ENCODE measurements at regions not wholly inside any gene's neighbourhood (a gene's known extent, or its start where the extent isn't known, plus 50 kb on each side); places are given as distances from the start of the nearest gene placed in this dataset.

GRCh38 chr20:11626551-11626950 lies 291.1 kb upstream of the BTBD3 start:
- H3K4me1 ChIP-seq (ENCODE audit: control insufficient read depth, insufficient read depth, low read length), result no peaks in the 10 kb centered on the region
- no peaks in the 10 kb centered on the region for H3K9me3 ChIP-seq (ENCODE audit: control insufficient read depth, insufficient read depth, low read length)
- H3K27me3 ChIP-seq (ENCODE audit: control insufficient read depth, insufficient read depth, low read length), result no peaks in the 10 kb centered on the region
- H3K4me3 ChIP-seq (ENCODE audit: low read depth, low read length), result no peak overlapping the region
- no peak overlapping the region for H3K9ac ChIP-seq (ENCODE audit: low read depth, low read length)
- H3K36me3 ChIP-seq (ENCODE audit: control insufficient read depth, insufficient read depth, low read length), result no peaks in the 10 kb centered on the region

- no peak overlapping the region for H3K9ac ChIP-seq (ENCODE audit: low read depth, low read length)
- no peak overlapping the region for H3K4me3 ChIP-seq (ENCODE audit: low read depth, low read length)
- no peaks in the 10 kb centered on the region for H3K36me3 ChIP-seq (ENCODE audit: control insufficient read depth, insufficient read depth, low read length)
- no peaks in the 10 kb centered on the region for H3K9me3 ChIP-seq (ENCODE audit: control insufficient read depth, insufficient read depth, low read length)
- no peaks in the 10 kb centered on the region for H3K4me1 ChIP-seq (ENCODE audit: control insufficient read depth, insufficient read depth, low read length)
- no peaks in the 10 kb centered on the region for H3K27me3 ChIP-seq (ENCODE audit: control insufficient read depth, insufficient read depth, low read length)
Measured at GRCh38 chr20:11642866-11643265, 274.8 kb upstream of the BTBD3 start.

- Histone ChIP-seq H3K36me3 (ENCODE audit: control insufficient read depth, insufficient read depth, low read length) (no peaks in the 10 kb centered on the region), H3K4me1 (ENCODE audit: control insufficient read depth, insufficient read depth, low read length) (no peaks in the 10 kb centered on the region), H3K4me3 (ENCODE audit: low read depth, low read length) (no peak overlapping the region), H3K27me3 (ENCODE audit: control insufficient read depth, insufficient read depth, low read length) (no peaks in the 10 kb centered on the region), H3K9me3 (ENCODE audit: control insufficient read depth, insufficient read depth, low read length) (no peaks in the 10 kb centered on the region), H3K9ac (ENCODE audit: low read depth, low read length) (no peak overlapping the region)
Measured at GRCh38 chr20:11646359-11646758, 271.3 kb upstream of the BTBD3 start.

- Histone ChIP-seq H3K36me3 (ENCODE audit: control insufficient read depth, insufficient read depth, low read length) (no peaks in the 10 kb centered on the region), H3K9me3 (ENCODE audit: control insufficient read depth, insufficient read depth, low read length) (no peaks in the 10 kb centered on the region), H3K9ac (ENCODE audit: low read depth, low read length) (no peak overlapping the region), H3K4me1 (ENCODE audit: control insufficient read depth, insufficient read depth, low read length) (peaks cover 9% of the 10 kb centered on the region), H3K4me3 (ENCODE audit: low read depth, low read length) (no peak overlapping the region), H3K27me3 (ENCODE audit: control insufficient read depth, insufficient read depth, low read length) (no peaks in the 10 kb centered on the region)
Measured at GRCh38 chr20:11650566-11650965, 267.1 kb upstream of the BTBD3 start.

- Histone ChIP-seq H3K27me3 (ENCODE audit: control insufficient read depth, insufficient read depth, low read length) (no peaks in the 10 kb centered on the region), H3K9me3 (ENCODE audit: control insufficient read depth, insufficient read depth, low read length) (no peaks in the 10 kb centered on the region), H3K4me1 (ENCODE audit: control insufficient read depth, insufficient read depth, low read length) (peaks cover 9% of the 10 kb centered on the region), H3K36me3 (ENCODE audit: control insufficient read depth, insufficient read depth, low read length) (no peaks in the 10 kb centered on the region), H3K4me3 (ENCODE audit: low read depth, low read length) (no peak overlapping the region), H3K9ac (ENCODE audit: low read depth, low read length) (no peak overlapping the region)
Measured at GRCh38 chr20:11651138-11651537, 266.6 kb upstream of the BTBD3 start.

- Histone ChIP-seq H3K36me3 (ENCODE audit: control insufficient read depth, insufficient read depth, low read length) (no peaks in the 10 kb centered on the region), H3K4me3 (ENCODE audit: low read depth, low read length) (no peak overlapping the region), H3K27me3 (ENCODE audit: control insufficient read depth, insufficient read depth, low read length) (no peaks in the 10 kb centered on the region), H3K4me1 (ENCODE audit: control insufficient read depth, insufficient read depth, low read length) (peaks cover 9% of the 10 kb centered on the region), H3K9me3 (ENCODE audit: control insufficient read depth, insufficient read depth, low read length) (no peaks in the 10 kb centered on the region), H3K9ac (ENCODE audit: low read depth, low read length) (no peak overlapping the region)
Measured at GRCh38 chr20:11651647-11652046, 266.0 kb upstream of the BTBD3 start.

GRCh38 chr20:11652128-11652527 lies 265.6 kb upstream of the BTBD3 start:
- Histone ChIP-seq H3K27me3 (ENCODE audit: control insufficient read depth, insufficient read depth, low read length) (no peaks in the 10 kb centered on the region), H3K4me3 (ENCODE audit: low read depth, low read length) (no peak overlapping the region), H3K36me3 (ENCODE audit: control insufficient read depth, insufficient read depth, low read length) (no peaks in the 10 kb centered on the region), H3K9me3 (ENCODE audit: control insufficient read depth, insufficient read depth, low read length) (no peaks in the 10 kb centered on the region), H3K4me1 (ENCODE audit: control insufficient read depth, insufficient read depth, low read length) (peaks cover 9% of the 10 kb centered on the region), H3K9ac (ENCODE audit: low read depth, low read length) (no peak overlapping the region)

GRCh38 chr20:11654766-11655165 lies 262.9 kb upstream of the BTBD3 start:
- H3K36me3 ChIP-seq (ENCODE audit: control insufficient read depth, insufficient read depth, low read length), result no peaks in the 10 kb centered on the region
- no peak overlapping the region for H3K4me3 ChIP-seq (ENCODE audit: low read depth, low read length)
- peaks cover 9% of the 10 kb centered on the region for H3K4me1 ChIP-seq (ENCODE audit: control insufficient read depth, insufficient read depth, low read length)
- H3K27me3 ChIP-seq (ENCODE audit: control insufficient read depth, insufficient read depth, low read length), result no peaks in the 10 kb centered on the region
- H3K9me3 ChIP-seq (ENCODE audit: control insufficient read depth, insufficient read depth, low read length), result no peaks in the 10 kb centered on the region
- no peak overlapping the region for H3K9ac ChIP-seq (ENCODE audit: low read depth, low read length)

- H3K4me1 ChIP-seq (ENCODE audit: control insufficient read depth, insufficient read depth, low read length), result no peaks in the 10 kb centered on the region
- no peaks in the 10 kb centered on the region for H3K27me3 ChIP-seq (ENCODE audit: control insufficient read depth, insufficient read depth, low read length)
- H3K9ac ChIP-seq (ENCODE audit: low read depth, low read length), result no peak overlapping the region
- no peak overlapping the region for H3K4me3 ChIP-seq (ENCODE audit: low read depth, low read length)
- H3K9me3 ChIP-seq (ENCODE audit: control insufficient read depth, insufficient read depth, low read length), result no peaks in the 10 kb centered on the region
- no peaks in the 10 kb centered on the region for H3K36me3 ChIP-seq (ENCODE audit: control insufficient read depth, insufficient read depth, low read length)
Measured at GRCh38 chr20:11660673-11661072, 257.0 kb upstream of the BTBD3 start.

- Histone ChIP-seq H3K36me3 (ENCODE audit: control insufficient read depth, insufficient read depth, low read length) (no peaks in the 10 kb centered on the region), H3K9me3 (ENCODE audit: control insufficient read depth, insufficient read depth, low read length) (no peaks in the 10 kb centered on the region), H3K4me3 (ENCODE audit: low read depth, low read length) (no peak overlapping the region), H3K9ac (ENCODE audit: low read depth, low read length) (no peak overlapping the region), H3K27me3 (ENCODE audit: control insufficient read depth, insufficient read depth, low read length) (no peaks in the 10 kb centered on the region), H3K4me1 (ENCODE audit: control insufficient read depth, insufficient read depth, low read length) (no peaks in the 10 kb centered on the region)
Measured at GRCh38 chr20:11671015-11671511, 246.6 kb upstream of the BTBD3 start.

GRCh38 chr20:11672959-11673358 lies 244.7 kb upstream of the BTBD3 start:
- no peaks in the 10 kb centered on the region for H3K27me3 ChIP-seq (ENCODE audit: control insufficient read depth, insufficient read depth, low read length)

GRCh38 chr20:11675920-11676629 lies 241.6 kb upstream of the BTBD3 start:
- Histone ChIP-seq H3K4me1 (ENCODE audit: control insufficient read depth, insufficient read depth, low read length) (peaks cover 3% of the 10 kb centered on the region), H3K36me3 (ENCODE audit: control insufficient read depth, insufficient read depth, low read length) (no peaks in the 10 kb centered on the region), H3K9me3 (ENCODE audit: control insufficient read depth, insufficient read depth, low read length) (no peaks in the 10 kb centered on the region), H3K4me3 (ENCODE audit: low read depth, low read length) (no peak overlapping the region), H3K9ac (ENCODE audit: low read depth, low read length) (no peak overlapping the region), H3K27me3 (ENCODE audit: control insufficient read depth, insufficient read depth, low read length) (no peaks in the 10 kb centered on the region)

More at GRCh38 chr20:11672959-11673358, 244.7 kb upstream of the BTBD3 start:
- no peaks in the 10 kb centered on the region for H3K4me1 ChIP-seq (ENCODE audit: control insufficient read depth, insufficient read depth, low read length)
- H3K4me3 ChIP-seq (ENCODE audit: low read depth, low read length), result no peak overlapping the region
- no peak overlapping the region for H3K9ac ChIP-seq (ENCODE audit: low read depth, low read length)
- no peaks in the 10 kb centered on the region for H3K9me3 ChIP-seq (ENCODE audit: control insufficient read depth, insufficient read depth, low read length)
- no peaks in the 10 kb centered on the region for H3K36me3 ChIP-seq (ENCODE audit: control insufficient read depth, insufficient read depth, low read length)
